Kidney (tissue), 13 donors: ENCODE measurements at regions not wholly inside any gene's neighbourhood (a gene's known extent, or its start where the extent isn't known, plus 50 kb on each side); places are given as distances from the start of the nearest gene placed in this dataset.

Source experiments
- DNase-seq, 5 donors: peaks; one replicate each; pipeline ENCODE4 v3.0.0-alpha.2; 2013 to 2020
- FAIRE-seq: peaks from 2 replicates; lab custom pipeline; 2012; peaks lifted over from hg19 to GRCh38; lab: Jason Lieb, UNC
- H3K27ac ChIP-seq, 2 donors: one replicate each; pipeline ENCODE4 v1.7.0; 2013; ENCODE audit warnings: low read depth in 2 of 2, low read length in 2 of 2, inconsistent platforms in 1 of 2
- H3K27me3 ChIP-seq: one replicate; pipeline ENCODE4 v1.7.1; 2013; ENCODE audit warnings: low read length, inconsistent platforms; ENCODE audit not compliant: control insufficient read depth, insufficient read depth
- H3K36me3 ChIP-seq, 3 donors: one replicate each; pipeline versions ENCODE4 v1.7.0 to v1.7.1; 2013; ENCODE audit warnings: low read length in 3 of 3, control low read depth in 1 of 3, inconsistent platforms in 1 of 3; ENCODE audit not compliant: insufficient read depth in 3 of 3, control insufficient read depth in 2 of 3
- H3K4me1 ChIP-seq, 3 donors: one replicate each; pipeline versions ENCODE4 v1.7.0 to v1.7.1; 2013; ENCODE audit warnings: low read length in 3 of 3, inconsistent platforms in 1 of 3, low read depth in 1 of 3; ENCODE audit not compliant: control insufficient read depth in 2 of 3, insufficient read depth in 2 of 3
- H3K4me3 ChIP-seq, 3 donors: one replicate each; pipeline versions ENCODE4 v1.7.0 to v1.8.1; 2013; ENCODE audit warnings: low read length in 3 of 3, control low read depth in 1 of 3, inconsistent platforms in 1 of 3
- H3K9ac ChIP-seq, 3 donors: one replicate each; pipeline versions ENCODE4 v1.7.0 to v1.7.1; 2013; ENCODE audit warnings: low read length in 3 of 3, control low read depth in 1 of 3, inconsistent platforms in 1 of 3
- H3K9me3 ChIP-seq, 3 donors: one replicate each; pipeline versions ENCODE4 v1.7.0 to v1.7.1; 2013; ENCODE audit warnings: low read length in 3 of 3, control low read depth in 1 of 3, inconsistent platforms in 1 of 3; ENCODE audit not compliant: control insufficient read depth in 2 of 3, insufficient read depth in 1 of 3
- CTCF ChIP-seq: IDR thresholded peaks from 3 replicates; pipeline ENCODE4 v1.5.1; 2012; ENCODE audit warnings: mild to moderate bottlenecking, moderate library complexity, borderline replicate concordance; ENCODE audit not compliant: insufficient read depth; ENCODE audit errors: extremely low read depth
- intact Hi-C: fragments of 100-400 bp; cut with DNase I; formaldehyde crosslinking; loops from one replicate; pipeline ENCODE4 v1.11.1; 2022
- donor health status: control.
- donor health status: control.
- donor health status: control.
- donor health status: control.
- donor health status: control.
- donor health status: DM: yes; HTN: yes; CAD: no.
- donor health status: Normal renal cell carcinoma (clear cell type).

GRCh38 chr5:128646176-128646575 lies 108.1 kb upstream of the FBN2 start:
- intact Hi-C loops: no loop called here
- FAIRE-seq (no peak), DNase-seq (no peak)
- H3K9me3 ChIP-seq: no peaks in the 10 kb centered on the region
- no peaks in the 10 kb centered on the region for H3K36me3 ChIP-seq
- no peak overlapping the region for H3K4me3 ChIP-seq
- no peaks in the 10 kb centered on the region for H3K4me1 ChIP-seq
- no peak overlapping the region for H3K9ac ChIP-seq
- no peak for TF ChIP-seq CTCF
- H3K27ac ChIP-seq: no peak overlapping the region
- no peaks in the 10 kb centered on the region for H3K27me3 ChIP-seq

- no peak for TF ChIP-seq CTCF
- Histone ChIP-seq H3K4me1 (no peaks in the 10 kb centered on the region), H3K9me3 (no peaks in the 10 kb centered on the region), H3K9ac (no peak overlapping the region), H3K27me3 (no peaks in the 10 kb centered on the region), H3K36me3 (no peaks in the 10 kb centered on the region), H3K27ac (no peak overlapping the region), H3K4me3 (no peak overlapping the region)
- no peak for FAIRE-seq
- intact Hi-C loops: no loop called here
- DNase-seq: no peak
These were observed 111.1 kb upstream of the FBN2 start for GRCh38 chr5:128649192-128649591.

- no peak for DNase-seq
- H3K9ac ChIP-seq: no peak overlapping the region
- no peaks in the 10 kb centered on the region for H3K36me3 ChIP-seq
- H3K27ac ChIP-seq: no peak overlapping the region
- intact Hi-C loops: no loop called here
- H3K4me1 ChIP-seq: no peaks in the 10 kb centered on the region
- no peaks in the 10 kb centered on the region for H3K9me3 ChIP-seq
- FAIRE-seq: no peak
- no peak overlapping the region for H3K4me3 ChIP-seq
- no peaks in the 10 kb centered on the region for H3K27me3 ChIP-seq
- TF ChIP-seq CTCF: no peak
These were observed 125.0 kb upstream of the FBN2 start for GRCh38 chr5:128662997-128663396.

GRCh38 chr5:128665747-128666355 lies 127.8 kb upstream of the FBN2 start:
- H3K36me3 ChIP-seq: no peaks in the 10 kb centered on the region
- FAIRE-seq (no peak), DNase-seq (no peak)
- no peaks in the 10 kb centered on the region for H3K27me3 ChIP-seq
- no peaks in the 10 kb centered on the region for H3K9me3 ChIP-seq
- no peaks in the 10 kb centered on the region for H3K4me1 ChIP-seq
- no peak overlapping the region for H3K4me3 ChIP-seq
- no peak overlapping the region for H3K27ac ChIP-seq
- TF ChIP-seq CTCF: no peak
- H3K9ac ChIP-seq: no peak overlapping the region
- intact Hi-C loops: no loop called here
